ENCODE measurements at regions not wholly inside any gene's neighbourhood (a gene's known extent, or its start where the extent isn't known, plus 50 kb on each side); places are given as distances from the start of the nearest gene placed in this dataset.

DNA sequence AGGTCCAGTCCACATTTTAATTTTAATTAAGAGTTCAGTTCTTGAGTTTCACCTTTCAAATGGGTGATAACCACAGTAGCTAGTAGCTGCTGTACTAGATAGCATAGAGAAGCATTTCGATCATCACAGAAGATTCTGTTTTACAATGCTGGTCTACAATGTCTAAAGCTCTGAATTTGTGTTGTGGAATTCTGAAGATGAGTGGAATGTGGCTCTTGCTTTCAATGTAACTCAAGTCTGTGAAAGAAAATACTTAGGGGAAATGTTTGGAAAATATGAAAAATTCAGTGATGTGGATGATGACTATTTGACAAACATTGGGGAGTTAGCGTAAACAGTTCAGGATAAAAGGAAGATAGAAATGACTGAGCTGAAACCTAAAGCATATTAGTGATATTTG, 139.4 kb downstream of the GNAT3 start:
- TF ChIP-seq FOXK1 (CRISPR knock-in tag; IDR thresholded peaks at IDR 0.05), result no peak
- no peak for TF ChIP-seq E2F4 (CRISPR knock-in tag; IDR thresholded peaks at IDR 0.05; ENCODE audit: borderline replicate concordance, low read depth)
- TF ChIP-seq TEAD1 (CRISPR knock-in tag; IDR thresholded peaks at IDR 0.05), result no peak
- TF ChIP-seq, protein P1, sequence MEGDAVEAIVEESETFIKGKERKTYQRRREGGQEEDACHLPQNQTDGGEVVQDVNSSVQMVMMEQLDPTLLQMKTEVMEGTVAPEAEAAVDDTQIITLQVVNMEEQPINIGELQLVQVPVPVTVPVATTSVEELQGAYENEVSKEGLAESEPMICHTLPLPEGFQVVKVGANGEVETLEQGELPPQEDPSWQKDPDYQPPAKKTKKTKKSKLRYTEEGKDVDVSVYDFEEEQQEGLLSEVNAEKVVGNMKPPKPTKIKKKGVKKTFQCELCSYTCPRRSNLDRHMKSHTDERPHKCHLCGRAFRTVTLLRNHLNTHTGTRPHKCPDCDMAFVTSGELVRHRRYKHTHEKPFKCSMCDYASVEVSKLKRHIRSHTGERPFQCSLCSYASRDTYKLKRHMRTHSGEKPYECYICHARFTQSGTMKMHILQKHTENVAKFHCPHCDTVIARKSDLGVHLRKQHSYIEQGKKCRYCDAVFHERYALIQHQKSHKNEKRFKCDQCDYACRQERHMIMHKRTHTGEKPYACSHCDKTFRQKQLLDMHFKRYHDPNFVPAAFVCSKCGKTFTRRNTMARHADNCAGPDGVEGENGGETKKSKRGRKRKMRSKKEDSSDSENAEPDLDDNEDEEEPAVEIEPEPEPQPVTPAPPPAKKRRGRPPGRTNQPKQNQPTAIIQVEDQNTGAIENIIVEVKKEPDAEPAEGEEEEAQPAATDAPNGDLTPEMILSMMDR (IDR thresholded peaks at IDR 0.05), result no peak
- no peak for TF ChIP-seq ZNF317 (CRISPR knock-in tag; IDR thresholded peaks at IDR 0.05; ENCODE audit: borderline replicate concordance, low read depth)
- TF ChIP-seq, protein P2, sequence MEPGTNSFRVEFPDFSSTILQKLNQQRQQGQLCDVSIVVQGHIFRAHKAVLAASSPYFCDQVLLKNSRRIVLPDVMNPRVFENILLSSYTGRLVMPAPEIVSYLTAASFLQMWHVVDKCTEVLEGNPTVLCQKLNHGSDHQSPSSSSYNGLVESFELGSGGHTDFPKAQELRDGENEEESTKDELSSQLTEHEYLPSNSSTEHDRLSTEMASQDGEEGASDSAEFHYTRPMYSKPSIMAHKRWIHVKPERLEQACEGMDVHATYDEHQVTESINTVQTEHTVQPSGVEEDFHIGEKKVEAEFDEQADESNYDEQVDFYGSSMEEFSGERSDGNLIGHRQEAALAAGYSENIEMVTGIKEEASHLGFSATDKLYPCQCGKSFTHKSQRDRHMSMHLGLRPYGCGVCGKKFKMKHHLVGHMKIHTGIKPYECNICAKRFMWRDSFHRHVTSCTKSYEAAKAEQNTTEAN (CRISPR knock-in tag; IDR thresholded peaks at IDR 0.05), result no peak
- TF ChIP-seq, protein P3, sequence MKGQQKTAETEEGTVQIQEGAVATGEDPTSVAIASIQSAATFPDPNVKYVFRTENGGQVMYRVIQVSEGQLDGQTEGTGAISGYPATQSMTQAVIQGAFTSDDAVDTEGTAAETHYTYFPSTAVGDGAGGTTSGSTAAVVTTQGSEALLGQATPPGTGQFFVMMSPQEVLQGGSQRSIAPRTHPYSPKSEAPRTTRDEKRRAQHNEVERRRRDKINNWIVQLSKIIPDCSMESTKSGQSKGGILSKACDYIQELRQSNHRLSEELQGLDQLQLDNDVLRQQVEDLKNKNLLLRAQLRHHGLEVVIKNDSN (CRISPR knock-in tag; IDR thresholded peaks at IDR 0.05), result no peak
- TF ChIP-seq, protein P4, sequence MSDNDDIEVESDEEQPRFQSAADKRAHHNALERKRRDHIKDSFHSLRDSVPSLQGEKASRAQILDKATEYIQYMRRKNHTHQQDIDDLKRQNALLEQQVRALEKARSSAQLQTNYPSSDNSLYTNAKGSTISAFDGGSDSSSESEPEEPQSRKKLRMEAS (CRISPR knock-in tag; IDR thresholded peaks at IDR 0.05), result no peak
- TF ChIP-seq KAT7 (CRISPR knock-in tag; IDR thresholded peaks at IDR 0.05; ENCODE audit: borderline replicate concordance), result no peak
- TF ChIP-seq ATF1 (CRISPR knock-in tag; IDR thresholded peaks at IDR 0.05), result no peak
- no peak for TF ChIP-seq ZMAT4 (CRISPR knock-in tag; IDR thresholded peaks at IDR 0.05)

Measured in WTC11 (cell line).